HEK293 (cell line): ENCODE measurements at regions not wholly inside any gene's neighbourhood (a gene's known extent, or its start where the extent isn't known, plus 50 kb on each side); places are given as distances from the start of the nearest gene placed in this dataset.

Experiments used
- CTCF ChIA-PET: fragments of 350-600 bp; formaldehyde crosslinking; extraction: SDS; loops from one replicate; lab custom pipeline; 2021; ENCODE audit warnings: antibody characterized with exemption; lab: Yijun Ruan, JAX
- POLR2A ChIA-PET: fragments of 300-600 bp; formaldehyde crosslinking; extraction: SDS; loops from one replicate; lab custom pipeline; 2020; ENCODE audit warnings: antibody characterized with exemption, inconsistent platforms; lab: Yijun Ruan, JAX
- H3K27ac ChIP-seq: fragments of 200-500 bp; sonication (Bioruptor generic); 2 replicates; pipeline ENCODE4 v1.5.1; 2014; ENCODE audit warnings: low read depth, low read length, control low read depth, inconsistent platforms; ENCODE audit errors: extremely low read depth
- H3K36me3 ChIP-seq, 2 experiments: fragments of 200-500 bp in 1 of 2; sonication (Bioruptor generic) in 1 of 2; 1 replicate in 1 of 2; 2 replicates in 1 of 2; pipeline ENCODE4 v1.5.1; 2014 to 2017; ENCODE audit warnings: inconsistent platforms in 2 of 2, low read length in 2 of 2; ENCODE audit not compliant: control insufficient read depth in 2 of 2, insufficient read depth in 1 of 2
- H3K4me1 ChIP-seq: fragments of 200-500 bp; sonication (Bioruptor generic); 2 replicates; pipeline ENCODE4 v1.5.1; 2014; ENCODE audit warnings: mild to moderate bottlenecking, low read length, inconsistent platforms; ENCODE audit not compliant: control insufficient read depth, insufficient read depth
- H3K4me3 ChIP-seq: 2 replicates; pipeline ENCODE4 v1.5.1; 2011; ENCODE audit warnings: low read depth, mild to moderate bottlenecking, control low read depth, low read length, moderate library complexity
- H3K9me3 ChIP-seq: fragments of 200-500 bp; sonication (Bioruptor generic); 2 replicates; pipeline ENCODE4 v1.5.1; 2014; ENCODE audit warnings: low read depth, low read length, inconsistent platforms; ENCODE audit not compliant: control insufficient read depth, insufficient read depth
- AEBP2 ChIP-seq: fragments of 450-650 bp; formaldehyde crosslinking; IDR thresholded peaks from 2 replicates; pipeline ENCODE4 v1.5.1; 2016; ENCODE audit warnings: missing biosample characterization, missing genetic modification characterization, borderline replicate concordance
- BCL11A ChIP-seq: fragments of 450-650 bp; formaldehyde crosslinking; IDR thresholded peaks from 2 replicates; pipeline ENCODE4 v1.5.1; 2016; ENCODE audit warnings: low read depth, missing biosample characterization, missing genetic modification characterization
- CTCF ChIP-seq: fragments of 450-650 bp; formaldehyde crosslinking; IDR thresholded peaks from 2 replicates; pipeline ENCODE4 v1.5.1; 2016; ENCODE audit warnings: missing biosample characterization, missing genetic modification characterization
- GFI1B ChIP-seq: fragments of 450-650 bp; formaldehyde crosslinking; IDR thresholded peaks from 2 replicates; pipeline ENCODE4 v1.5.1; 2016; ENCODE audit warnings: missing biosample characterization, missing genetic modification characterization
- GLIS1 ChIP-seq: fragments of 450-650 bp; formaldehyde crosslinking; IDR thresholded peaks from 2 replicates; pipeline ENCODE4 v1.5.1; 2016; ENCODE audit warnings: missing biosample characterization, missing genetic modification characterization
- HOXA7 ChIP-seq: sonication (generic); formaldehyde crosslinking; IDR thresholded peaks from 2 replicates; pipeline ENCODE4 v1.8.1; 2022; ENCODE audit warnings: missing genetic modification reagents, borderline replicate concordance
- HOXD13 ChIP-seq: sonication (generic); formaldehyde crosslinking; IDR thresholded peaks from 2 replicates; pipeline ENCODE4 v1.8.0; 2022; ENCODE audit warnings: missing genetic modification reagents, borderline replicate concordance
- RBAK ChIP-seq: fragments of 450-650 bp; formaldehyde crosslinking; IDR thresholded peaks from 2 replicates; pipeline ENCODE4 v1.5.1; 2016; ENCODE audit warnings: missing biosample characterization, missing genetic modification characterization
- WT1 ChIP-seq: fragments of 450-650 bp; formaldehyde crosslinking; IDR thresholded peaks from 2 replicates; pipeline ENCODE4 v1.5.1; 2016; ENCODE audit warnings: missing biosample characterization, missing genetic modification characterization
- ZBTB11 ChIP-seq: fragments of 450-650 bp; formaldehyde crosslinking; conservative IDR thresholded peaks from 2 replicates; pipeline ENCODE4 v1.5.1; 2016; ENCODE audit warnings: low read depth, missing biosample characterization, missing genetic modification characterization
- ZBTB44 ChIP-seq: fragments of 450-650 bp; IDR thresholded peaks from 2 replicates; pipeline ENCODE4 v1.5.1; 2018; ENCODE audit warnings: missing biosample characterization, mild to moderate bottlenecking, missing genetic modification characterization
- ZBTB48 ChIP-seq: fragments of 450-650 bp; formaldehyde crosslinking; IDR thresholded peaks from 2 replicates; pipeline ENCODE4 v1.5.1; 2016; ENCODE audit warnings: missing biosample characterization, missing genetic modification characterization
- ZNF112 ChIP-seq: fragments of 450-650 bp; formaldehyde crosslinking; IDR thresholded peaks from 2 replicates; pipeline ENCODE4 v1.5.0; 2017; ENCODE audit warnings: missing biosample characterization, missing genetic modification characterization
- ZNF114 ChIP-seq: fragments of 450-650 bp; formaldehyde crosslinking; IDR thresholded peaks from 2 replicates; pipeline ENCODE4 v1.5.0; 2017; ENCODE audit warnings: missing biosample characterization, missing genetic modification characterization
- ZNF155 ChIP-seq: fragments of 450-650 bp; formaldehyde crosslinking; IDR thresholded peaks from 2 replicates; pipeline ENCODE4 v1.5.1; 2016; ENCODE audit warnings: missing biosample characterization, missing genetic modification characterization
- ZNF157 ChIP-seq: fragments of 450-650 bp; formaldehyde crosslinking; IDR thresholded peaks from 2 replicates; pipeline ENCODE4 v1.5.1; 2016; ENCODE audit warnings: missing biosample characterization, missing genetic modification characterization
- ZNF221 ChIP-seq: fragments of 450-650 bp; formaldehyde crosslinking; IDR thresholded peaks from 2 replicates; pipeline ENCODE4 v1.5.1; 2017; ENCODE audit warnings: missing biosample characterization, missing genetic modification characterization, borderline replicate concordance
- ZNF248 ChIP-seq: fragments of 450-650 bp; formaldehyde crosslinking; IDR thresholded peaks from 2 replicates; pipeline ENCODE4 v1.5.1; 2017; ENCODE audit warnings: missing biosample characterization, missing genetic modification characterization
- ZNF26 ChIP-seq: fragments of 450-650 bp; formaldehyde crosslinking; IDR thresholded peaks from 2 replicates; pipeline ENCODE4 v1.5.1; 2016; ENCODE audit warnings: missing biosample characterization, missing genetic modification characterization
- ZNF292 ChIP-seq: fragments of 450-650 bp; formaldehyde crosslinking; IDR thresholded peaks from 2 replicates; pipeline ENCODE4 v1.5.1; 2016; ENCODE audit warnings: low read depth, missing biosample characterization, missing genetic modification characterization, borderline replicate concordance
- ZNF423 ChIP-seq: fragments of 450-650 bp; formaldehyde crosslinking; IDR thresholded peaks from 2 replicates; pipeline ENCODE4 v1.5.1; 2016; ENCODE audit warnings: missing biosample characterization, missing genetic modification characterization
- ZNF433 ChIP-seq: fragments of 450-650 bp; formaldehyde crosslinking; IDR thresholded peaks from 2 replicates; pipeline ENCODE4 v1.5.1; 2016; ENCODE audit warnings: missing biosample characterization, missing genetic modification characterization, low read depth
- ZNF48 ChIP-seq: fragments of 450-650 bp; formaldehyde crosslinking; IDR thresholded peaks from 2 replicates; pipeline ENCODE4 v1.5.1; 2016; ENCODE audit warnings: missing biosample characterization, missing genetic modification characterization
- ZNF558 ChIP-seq: fragments of 450-650 bp; formaldehyde crosslinking; IDR thresholded peaks from 2 replicates; pipeline ENCODE4 v1.5.1; 2016; ENCODE audit warnings: missing biosample characterization, missing genetic modification characterization
- ZNF624 ChIP-seq: fragments of 450-650 bp; formaldehyde crosslinking; IDR thresholded peaks from 2 replicates; pipeline ENCODE4 v1.5.1; 2017; ENCODE audit warnings: missing biosample characterization, missing genetic modification characterization
- ZNF776 ChIP-seq: fragments of 450-650 bp; formaldehyde crosslinking; IDR thresholded peaks from 2 replicates; pipeline ENCODE4 v1.5.0; 2017; ENCODE audit warnings: missing biosample characterization, missing genetic modification characterization, borderline replicate concordance
- ZNF777 ChIP-seq: fragments of 450-650 bp; formaldehyde crosslinking; IDR thresholded peaks from 2 replicates; pipeline ENCODE4 v1.5.1; 2017; ENCODE audit warnings: missing biosample characterization, missing genetic modification characterization, borderline replicate concordance

GRCh38 chr13:78306519-78307206 lies 296.7 kb downstream of the POU4F1 start:
- no peaks in the 10 kb centered on the region for H3K9me3 ChIP-seq
- H3K27ac ChIP-seq, result no peak overlapping the region
- no peak overlapping the region for H3K4me3 ChIP-seq
- POLR2A ChIA-PET, result no interaction called here
- TF ChIP-seq WT1 (no peak), AEBP2 (no peak), ZNF776 (tag by site-specific recombination) (no peak), ZNF433 (tag by site-specific recombination) (no peak), ZNF558 (tag by site-specific recombination) (no peak), ZNF423 (tag by site-specific recombination) (no peak), HOXA7 (CRISPR knock-in tag) (no peak), ZBTB44 (tag by site-specific recombination) (no peak), ZNF112 (tag by site-specific recombination) (no peak), HOXD13 (CRISPR knock-in tag) (no peak), ZNF157 (tag by site-specific recombination) (no peak), ZNF248 (tag by site-specific recombination) (no peak)
- CTCF ChIA-PET, result interaction anchor here (0.5 kb wide), 1 partner anchor 1069 kb away, joined by 3 read pairs; no protein-coding TSS in a partner anchor
- H3K36me3 ChIP-seq, result no peaks in the 10 kb centered on the region
- no peaks in the 10 kb centered on the region for H3K4me1 ChIP-seq

- no peak for TF ChIP-seq CTCF (tag by site-specific recombination)
- TF ChIP-seq GLIS1, result no peak
- no peak for TF ChIP-seq ZNF221 (tag by site-specific recombination)
- TF ChIP-seq ZNF777 (tag by site-specific recombination), result no peak
- no peak for TF ChIP-seq ZNF114 (tag by site-specific recombination)
- TF ChIP-seq BCL11A (tag by site-specific recombination), result no peak
- TF ChIP-seq ZBTB48 (tag by site-specific recombination), result no peak
- no peak for TF ChIP-seq GFI1B (tag by site-specific recombination)
- no peak for TF ChIP-seq ZNF624 (tag by site-specific recombination)
- no peak for TF ChIP-seq RBAK
- no peak for TF ChIP-seq ZNF48
- no peak for TF ChIP-seq ZNF292
- no peak for TF ChIP-seq ZBTB11
- no peak for TF ChIP-seq ZNF26
- no peak for TF ChIP-seq ZNF155
- H3K4me1 ChIP-seq, result no peaks in the 10 kb centered on the region
- H3K9me3 ChIP-seq, result no peaks in the 10 kb centered on the region
- CTCF ChIA-PET, result interaction anchor here (0.5 kb wide), 1 partner anchor 480 kb away, joined by 3 read pairs; no protein-coding TSS in a partner anchor
- POLR2A ChIA-PET, result no interaction called here
- no peaks in the 10 kb centered on the region for H3K36me3 ChIP-seq
- no peak overlapping the region for H3K4me3 ChIP-seq
- no peak overlapping the region for H3K27ac ChIP-seq
These were observed 298.2 kb downstream of the POU4F1 start for GRCh38 chr13:78305171-78305570.
